GM18498 (cell line): ENCODE measurements at regions not wholly inside any gene's neighbourhood (a gene's known extent, or its start where the extent isn't known, plus 50 kb on each side); places are given as distances from the start of the nearest gene placed in this dataset.

ENCODE experiments used
- ATAC-seq: cut with Tn5 transposase; IDR thresholded peaks from one replicate; pipeline ENCODE4 v1.9.1; 2021; ENCODE audit warnings: mild to moderate bottlenecking, moderate library complexity; ENCODE audit not compliant: unreplicated experiment

GRCh38 chr13:84528408-84529070 lies 646.3 kb upstream of the SLITRK1 start:
- no peak for ATAC-seq

GRCh38 chr13:84525865-84526264 lies 643.6 kb upstream of the SLITRK1 start:
- no peak for ATAC-seq

- no peak for ATAC-seq
Measured at GRCh38 chr13:84524586-84524985, 642.3 kb upstream of the SLITRK1 start.

- ATAC-seq: no peak
Measured at GRCh38 chr13:84500016-84500415, 617.7 kb upstream of the SLITRK1 start.

- no peak for ATAC-seq
Measured at GRCh38 chr13:84497613-84498012, 615.3 kb upstream of the SLITRK1 start.

GRCh38 chr13:84491952-84492351 lies 609.7 kb upstream of the SLITRK1 start:
- ATAC-seq: no peak

- no peak for ATAC-seq
Measured at GRCh38 chr13:84487752-84488151, 605.5 kb upstream of the SLITRK1 start.

GRCh38 chr13:84481958-84482357 lies 599.7 kb upstream of the SLITRK1 start:
- ATAC-seq: no peak

GRCh38 chr13:84479656-84480055 lies 597.4 kb upstream of the SLITRK1 start:
- no peak for ATAC-seq

- ATAC-seq: no peak
Measured at GRCh38 chr13:84470528-84470927, 588.3 kb upstream of the SLITRK1 start.

- no peak for ATAC-seq
Measured at GRCh38 chr13:84466461-84466860, 584.2 kb upstream of the SLITRK1 start.

GRCh38 chr13:84460989-84461388 lies 578.7 kb upstream of the SLITRK1 start:
- ATAC-seq: no peak

- no peak for ATAC-seq
Measured at GRCh38 chr13:84455143-84455905, 573.0 kb upstream of the SLITRK1 start.

GRCh38 chr13:84447640-84447978 lies 565.3 kb upstream of the SLITRK1 start:
- ATAC-seq: no peak

GRCh38 chr13:84446972-84447639 lies 564.8 kb upstream of the SLITRK1 start:
- ATAC-seq: no peak

- no peak for ATAC-seq
Measured at GRCh38 chr13:84445776-84446175, 563.5 kb upstream of the SLITRK1 start.

GRCh38 chr13:84443463-84443862 lies 561.2 kb upstream of the SLITRK1 start:
- no peak for ATAC-seq

GRCh38 chr13:84439108-84439507 lies 556.8 kb upstream of the SLITRK1 start:
- ATAC-seq: no peak

- ATAC-seq: no peak
Measured at GRCh38 chr13:84433024-84433423, 550.8 kb upstream of the SLITRK1 start.

GRCh38 chr13:84431646-84432045 lies 549.4 kb upstream of the SLITRK1 start:
- ATAC-seq: no peak

- ATAC-seq: no peak
Measured at GRCh38 chr13:84430446-84430845, 548.2 kb upstream of the SLITRK1 start.

- ATAC-seq: no peak
Measured at GRCh38 chr13:84430015-84430414, 547.7 kb upstream of the SLITRK1 start.
